ENCODE measurements at regions not wholly inside any gene's neighbourhood (a gene's known extent, or its start where the extent isn't known, plus 50 kb on each side); places are given as distances from the start of the nearest gene placed in this dataset.

- no peak for TF ChIP-seq ETV6 (CRISPR knock-in tag; IDR thresholded peaks at IDR 0.05)
- TF ChIP-seq, protein P1, sequence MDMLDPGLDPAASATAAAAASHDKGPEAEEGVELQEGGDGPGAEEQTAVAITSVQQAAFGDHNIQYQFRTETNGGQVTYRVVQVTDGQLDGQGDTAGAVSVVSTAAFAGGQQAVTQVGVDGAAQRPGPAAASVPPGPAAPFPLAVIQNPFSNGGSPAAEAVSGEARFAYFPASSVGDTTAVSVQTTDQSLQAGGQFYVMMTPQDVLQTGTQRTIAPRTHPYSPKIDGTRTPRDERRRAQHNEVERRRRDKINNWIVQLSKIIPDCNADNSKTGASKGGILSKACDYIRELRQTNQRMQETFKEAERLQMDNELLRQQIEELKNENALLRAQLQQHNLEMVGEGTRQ (CRISPR knock-in tag; IDR thresholded peaks at IDR 0.05) = no peak
- TF ChIP-seq, protein P2, sequence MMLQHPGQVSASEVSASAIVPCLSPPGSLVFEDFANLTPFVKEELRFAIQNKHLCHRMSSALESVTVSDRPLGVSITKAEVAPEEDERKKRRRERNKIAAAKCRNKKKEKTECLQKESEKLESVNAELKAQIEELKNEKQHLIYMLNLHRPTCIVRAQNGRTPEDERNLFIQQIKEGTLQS (CRISPR knock-in tag; conservative IDR thresholded peaks at IDR 0.05) = no peak
- no peak for TF ChIP-seq CTCF (IDR thresholded peaks at IDR 0.05)
- no peak for TF ChIP-seq PRDM15 (CRISPR knock-in tag; IDR thresholded peaks at IDR 0.05)
- no peak for TF ChIP-seq ZNF121 (CRISPR knock-in tag; IDR thresholded peaks at IDR 0.05)
Measured at GRCh38 chr7:46658281-46658680, 737.2 kb upstream of the IGFBP3 start.
